Ammon's horn (tissue), 1 donor: ENCODE measurements at regions not wholly inside any gene's neighbourhood (a gene's known extent, or its start where the extent isn't known, plus 50 kb on each side); places are given as distances from the start of the nearest gene placed in this dataset.

ENCODE experiments used
- DNase-seq: peaks from one replicate; pipeline ENCODE4 v3.0.0-alpha.2; 2016; ENCODE audit warnings: low spot score

DNA sequence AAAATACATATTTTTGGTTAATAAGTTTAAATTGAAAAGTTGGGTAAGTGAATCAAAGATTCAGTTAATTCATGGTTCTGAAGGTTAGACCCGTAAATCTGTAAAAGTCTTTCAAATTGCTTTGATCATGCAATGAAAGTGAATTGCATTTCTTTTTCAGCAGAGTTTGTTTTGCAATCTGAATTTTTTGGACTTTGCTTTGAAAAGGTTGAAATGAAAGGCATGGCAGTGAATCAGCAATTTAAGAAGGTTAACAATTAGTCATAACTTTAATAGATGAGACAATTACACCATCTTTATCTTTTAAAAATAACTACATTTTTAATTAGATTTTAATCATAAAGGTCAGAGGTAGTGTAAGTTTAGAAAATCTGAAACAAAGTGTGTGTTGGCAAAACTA lies 310.9 kb upstream of the KCNJ16 start:
- no peak for DNase-seq

DNA sequence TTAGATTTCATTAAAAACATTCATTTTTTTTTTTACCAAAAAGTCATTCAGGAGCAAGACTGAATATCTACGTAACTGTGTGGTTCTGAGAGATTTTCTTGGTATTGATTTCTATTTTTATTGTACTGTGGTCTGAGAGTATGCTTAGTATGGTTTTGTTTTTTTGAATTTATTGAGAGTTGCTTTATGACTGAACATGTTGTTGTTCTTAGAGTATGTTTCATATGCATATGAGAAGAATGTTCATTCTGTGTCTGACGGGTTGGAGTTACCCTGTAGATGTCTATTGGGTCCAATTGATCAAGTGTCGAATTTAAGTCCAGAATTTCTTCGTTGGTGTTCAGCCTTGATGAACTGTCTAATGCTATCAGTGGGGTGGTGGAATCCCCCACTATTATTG lies 306.0 kb upstream of the KCNJ16 start:
- no peak for DNase-seq

DNA sequence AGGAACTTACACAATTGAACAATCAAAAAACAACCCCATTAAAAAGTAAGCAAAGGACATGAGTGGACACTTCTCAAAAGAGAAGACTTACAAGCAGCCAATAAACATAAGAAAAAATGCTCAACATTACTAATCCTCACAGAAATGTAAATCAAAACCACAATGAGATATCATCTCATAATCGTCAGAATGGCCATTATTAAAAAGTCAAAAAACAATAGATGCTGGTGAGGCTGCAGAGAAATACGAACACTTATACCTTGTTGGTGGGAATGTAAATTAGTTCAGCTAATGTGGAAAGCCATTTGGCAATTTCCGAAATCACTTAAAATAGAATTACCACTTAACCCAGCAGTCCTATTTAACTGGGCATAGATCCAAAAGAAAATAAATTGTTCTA lies 301.9 kb upstream of the KCNJ16 start:
- DNase-seq: no peak

DNA sequence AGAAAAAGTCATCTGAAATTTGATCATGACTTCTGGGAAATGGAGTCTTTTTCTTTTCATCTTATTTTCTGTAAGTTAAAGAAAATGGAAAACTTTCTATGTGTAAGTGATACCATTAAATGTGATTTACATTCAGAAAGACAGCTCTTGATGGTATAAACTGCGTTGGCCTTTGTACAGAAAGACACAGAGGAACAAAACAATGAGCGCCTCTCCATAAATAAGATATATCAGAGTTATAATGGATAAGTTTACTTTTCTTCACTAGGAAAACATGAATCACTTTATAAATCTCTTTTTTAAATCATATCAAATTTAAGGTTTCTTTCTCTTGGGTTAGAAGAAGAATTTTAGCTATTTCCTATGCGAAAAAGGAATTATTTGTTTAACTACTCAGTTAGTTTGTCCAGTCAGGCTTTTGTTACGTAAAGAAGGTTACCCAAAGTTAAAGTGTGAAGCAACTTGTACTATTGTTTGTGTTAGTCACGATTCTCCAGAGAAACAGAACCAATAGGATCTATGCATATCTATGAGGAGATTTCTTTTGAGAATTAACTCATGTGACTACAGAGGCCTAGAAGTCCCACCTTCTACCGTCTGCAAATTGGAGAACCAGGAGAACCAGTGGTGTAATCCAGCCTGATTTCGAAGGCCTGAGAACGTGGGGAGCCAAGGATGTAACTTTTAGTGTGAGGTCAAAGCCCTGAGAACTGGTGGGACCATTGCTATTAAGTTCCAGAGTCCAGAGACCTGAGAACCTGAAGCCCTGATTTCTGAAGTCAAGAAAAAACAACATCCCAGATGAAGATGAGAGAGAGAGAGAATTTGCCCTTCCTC lies 295.4 kb upstream of the KCNJ16 start:
- no peak for DNase-seq

DNA sequence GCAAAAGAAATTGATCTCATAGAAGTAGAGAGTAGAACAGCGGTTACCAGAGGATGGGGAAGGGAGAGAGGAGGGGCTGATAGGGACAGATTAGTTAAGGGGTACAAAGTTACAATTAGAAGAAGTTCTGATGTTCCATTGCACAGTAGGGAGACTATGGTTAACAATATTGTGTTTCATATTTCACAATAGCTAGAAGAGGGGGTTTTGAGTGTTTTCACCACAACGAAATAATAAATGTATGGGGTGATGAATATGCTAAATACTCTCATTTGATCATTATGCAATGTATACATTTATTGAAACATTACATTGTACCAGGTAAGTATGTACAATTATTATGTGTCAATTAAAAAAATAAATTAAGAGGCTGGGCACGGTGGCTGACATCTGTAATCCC lies 291.2 kb upstream of the KCNJ16 start:
- DNase-seq: no peak

DNA sequence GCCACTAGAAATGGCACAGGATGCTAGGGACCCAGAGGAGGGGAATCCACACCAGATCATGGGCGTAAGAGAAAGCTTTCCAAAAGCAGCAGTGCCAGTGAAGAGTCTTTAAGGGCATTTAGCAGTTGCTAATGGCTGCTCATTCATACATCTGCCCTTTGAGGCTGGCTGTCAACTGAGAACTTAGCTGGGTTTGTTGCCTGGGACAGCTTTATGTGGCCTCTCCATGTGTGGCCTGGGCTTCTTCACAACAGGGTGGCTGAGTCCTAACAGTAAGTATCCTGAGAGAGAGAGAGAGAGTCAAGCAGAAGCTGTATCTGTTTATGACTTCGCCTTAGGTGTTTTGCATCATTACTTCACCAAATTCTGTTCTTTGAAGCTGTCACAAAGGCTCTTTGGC lies 286.1 kb upstream of the KCNJ16 start:
- no peak for DNase-seq

GRCh38 chr17:69796078-69796477 lies 278.9 kb upstream of the KCNJ16 start:
- DNase-seq: no peak

- DNase-seq: no peak
These were observed 274.2 kb upstream of the KCNJ16 start for GRCh38 chr17:69800870-69801269.

GRCh38 chr17:69801368-69801767 lies 273.7 kb upstream of the KCNJ16 start:
- DNase-seq: no peak

DNA sequence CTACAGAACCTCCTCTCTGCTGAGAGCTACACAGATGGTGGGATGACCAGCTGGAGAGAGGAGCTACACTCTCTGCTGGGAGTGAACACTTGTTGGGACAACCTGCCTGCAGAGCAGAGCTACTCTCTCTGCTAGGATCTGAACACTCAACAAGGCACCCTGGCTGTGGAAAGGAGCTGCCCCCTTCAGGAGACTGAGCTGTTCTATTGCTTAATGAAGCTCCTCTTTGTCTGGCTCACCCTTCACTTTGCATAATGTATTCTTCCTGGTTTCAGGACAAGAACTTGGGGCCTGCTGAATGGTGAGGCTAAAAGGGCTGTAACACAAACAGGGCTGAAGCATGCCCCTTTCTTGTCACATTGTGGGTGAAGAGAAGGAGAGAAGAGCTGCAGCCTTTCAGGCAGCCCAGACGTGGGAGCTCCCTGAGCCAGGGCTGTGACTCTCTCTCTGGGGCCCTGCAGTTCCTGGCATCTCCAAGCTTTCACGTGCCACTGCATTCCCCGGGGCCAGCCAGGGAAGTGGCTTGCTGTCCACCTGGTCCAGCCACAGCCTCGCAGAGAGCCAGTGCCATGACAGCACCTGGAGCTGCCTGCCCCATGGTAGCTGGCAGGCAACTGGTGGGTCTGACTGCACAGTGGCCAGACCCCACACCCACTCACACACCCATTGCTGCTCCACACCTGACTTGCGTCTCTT lies 272.8 kb upstream of the KCNJ16 start:
- DNase-seq: peak; percentile 2

DNA sequence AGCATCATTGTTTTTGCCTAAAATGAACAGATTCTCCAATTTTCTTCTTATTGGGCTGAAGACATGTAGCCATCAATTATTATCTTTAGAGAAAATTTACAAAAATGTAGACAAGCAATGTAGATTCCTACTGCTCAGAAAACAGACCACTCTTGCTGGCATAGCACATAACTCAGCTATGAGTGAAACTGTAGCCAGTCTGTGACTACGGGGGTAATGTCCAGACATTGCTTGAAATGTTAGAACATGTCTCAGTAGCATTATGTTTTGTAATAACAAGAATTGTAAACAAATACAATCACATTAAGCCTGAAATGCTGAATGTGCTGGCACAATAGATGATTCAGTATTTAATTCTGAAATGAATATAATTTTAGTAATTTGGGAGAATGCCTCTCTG lies 265.7 kb upstream of the KCNJ16 start:
- no peak for DNase-seq

DNA sequence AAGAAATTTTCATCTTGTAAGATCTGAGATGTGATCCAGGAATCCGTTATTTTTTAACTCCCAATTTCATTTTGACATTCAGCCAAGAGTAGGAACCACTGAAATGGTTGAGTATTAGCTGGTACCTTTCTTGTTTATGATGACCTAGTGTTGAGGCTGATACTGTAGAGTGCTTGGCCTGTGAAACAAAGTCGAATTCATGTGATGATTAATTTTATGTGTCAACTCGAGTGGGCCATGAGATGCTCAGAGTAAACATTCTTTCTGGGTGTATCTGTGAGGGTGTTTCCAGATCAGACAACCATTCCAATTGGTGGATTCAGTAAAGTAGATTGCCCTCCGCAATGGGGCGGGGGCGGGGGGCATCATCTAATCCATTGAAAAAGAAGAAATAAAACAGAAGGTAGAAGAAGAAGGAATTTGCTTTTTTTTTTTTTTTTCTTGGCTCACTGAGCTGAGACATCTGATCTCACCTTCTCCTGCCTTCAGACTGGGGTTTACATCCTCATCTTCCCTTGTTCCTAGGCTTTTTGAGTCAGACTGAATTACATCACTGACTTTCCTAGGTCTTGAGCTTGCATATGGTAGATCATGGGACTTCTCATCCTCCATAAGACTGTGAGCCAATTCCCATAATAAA lies 264.6 kb upstream of the KCNJ16 start:
- no peak for DNase-seq

- no peak for DNase-seq
These were observed 262.7 kb upstream of the KCNJ16 start for GRCh38 chr17:69812240-69812837.

DNA sequence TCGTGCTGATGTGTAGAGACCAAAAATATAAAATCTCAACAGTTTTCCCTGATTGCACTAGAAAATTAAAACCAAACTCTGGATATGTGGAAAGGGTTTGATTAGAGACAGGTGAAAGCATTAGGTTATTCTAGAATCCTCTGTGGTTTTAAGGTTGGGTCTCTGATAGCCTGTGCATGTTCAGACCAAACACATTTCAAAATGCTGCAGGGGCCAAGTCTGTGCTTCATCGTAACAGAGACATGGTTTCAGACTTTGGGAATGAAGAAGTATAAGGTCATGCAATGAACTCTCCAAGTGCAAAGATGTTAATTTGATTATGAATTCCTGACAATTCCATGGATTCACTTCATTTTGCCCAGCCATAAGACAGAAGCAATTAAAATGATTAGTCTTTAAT lies 261.0 kb upstream of the KCNJ16 start:
- DNase-seq: no peak

DNA sequence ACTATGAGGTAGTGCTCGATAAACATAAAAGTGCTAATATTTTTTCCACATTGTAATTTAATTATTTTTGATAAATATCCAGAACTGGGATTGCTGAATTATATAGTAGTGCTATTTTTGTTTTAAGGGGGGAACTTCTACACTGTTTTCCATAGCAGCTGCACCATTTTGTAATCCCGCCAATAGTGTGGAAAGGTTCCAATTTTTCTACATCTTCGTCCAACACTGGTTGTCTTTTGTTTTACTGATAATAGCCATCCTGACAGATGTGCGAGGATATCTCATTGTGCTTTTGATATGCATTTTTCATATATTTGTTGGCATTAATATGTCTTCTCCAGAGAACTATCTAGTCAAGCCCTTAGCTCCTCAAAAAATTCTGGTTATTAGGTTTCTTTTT lies 259.6 kb upstream of the KCNJ16 start:
- peak; percentile 10 for DNase-seq

- no peak for DNase-seq
These were observed 256.6 kb upstream of the KCNJ16 start for GRCh38 chr17:69818467-69818866.

DNA sequence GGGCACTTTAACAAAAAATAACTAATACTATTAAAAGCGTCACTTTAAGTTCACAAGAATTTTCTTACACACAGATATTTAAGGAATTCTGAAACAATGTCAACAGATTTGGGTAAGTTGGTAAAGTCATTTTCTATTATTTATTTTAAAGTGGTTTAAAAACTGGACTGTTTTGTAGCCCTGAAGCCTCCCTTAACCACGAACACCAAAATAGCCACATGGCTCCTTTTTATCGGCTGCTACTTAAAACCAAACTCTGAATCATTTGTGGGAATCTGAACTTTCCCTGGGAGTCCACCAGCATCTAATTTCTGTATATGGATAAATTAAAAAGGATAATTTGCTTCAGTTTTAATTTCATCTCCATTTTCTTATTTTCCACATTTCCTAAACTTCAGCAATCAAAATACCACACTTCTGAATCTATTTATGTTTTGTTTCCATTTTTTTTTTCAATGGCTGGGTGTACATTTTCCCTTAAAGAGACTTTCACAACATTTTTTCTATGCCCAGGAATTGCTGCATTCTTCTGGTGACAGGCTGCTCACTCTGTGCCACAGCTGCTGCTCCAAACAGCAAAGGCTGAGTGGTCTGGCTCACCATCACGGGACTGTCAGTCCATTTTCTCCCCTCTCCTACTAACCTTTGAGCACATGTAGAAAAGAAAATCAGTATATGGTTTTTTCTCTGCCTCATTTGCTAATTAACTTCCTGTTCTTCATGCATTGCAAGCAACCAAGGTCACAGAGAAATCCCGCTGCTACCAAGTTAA lies 255.5 kb upstream of the KCNJ16 start:
- no peak for DNase-seq

- DNase-seq: no peak
These were observed 254.1 kb upstream of the KCNJ16 start for GRCh38 chr17:69820876-69821473.

GRCh38 chr17:69822314-69822875 lies 252.6 kb upstream of the KCNJ16 start:
- no peak for DNase-seq

GRCh38 chr17:69828087-69828486 lies 246.9 kb upstream of the KCNJ16 start:
- DNase-seq: no peak

DNA sequence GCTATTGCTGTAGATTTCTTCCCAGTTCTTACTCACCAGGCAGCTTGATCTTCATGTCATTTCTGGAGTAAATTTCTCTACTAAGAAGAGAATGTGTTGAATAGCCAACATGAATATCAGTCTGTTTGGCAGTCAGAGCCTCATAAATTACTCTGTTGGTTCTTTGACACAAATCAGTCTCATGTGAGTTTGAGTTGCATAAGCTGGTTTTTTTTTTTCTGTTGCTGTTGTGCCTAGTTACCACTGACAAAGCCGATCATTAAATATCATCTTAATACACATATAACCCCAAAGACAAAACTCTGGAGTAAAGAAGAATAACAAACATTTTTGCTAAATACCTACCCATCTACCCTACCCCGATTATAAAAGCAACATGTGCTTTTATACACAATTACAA lies 240.5 kb upstream of the KCNJ16 start:
- no peak for DNase-seq
